Endothelial cell of umbilical vein (primary cell): ENCODE measurements at regions not wholly inside any gene's neighbourhood (a gene's known extent, or its start where the extent isn't known, plus 50 kb on each side); places are given as distances from the start of the nearest gene placed in this dataset.

Experiments used
- BruUV-seq: library from RNA; stranded (reverse); fragments of 400-500 nt; replicated peaks from 2 replicates; lab custom pipeline; 2021; lab: Mats Ljungman, UMichigan
- CTCF ChIA-PET: fragments of 300-600, 350-600 bp; sonication (Branson Sonifier 250); formaldehyde crosslinking; loops from one replicate; lab custom pipeline; 2021; ENCODE audit warnings: antibody characterized with exemption, inconsistent platforms; lab: Charles Lee
- POLR2A ChIA-PET: fragments of 300-600, 350-600 bp; sonication (Branson Sonifier 250); formaldehyde crosslinking; loops from one replicate; lab custom pipeline; 2021; ENCODE audit warnings: antibody characterized with exemption, inconsistent platforms; lab: Charles Lee
- DNase-seq: peaks from one replicate; pipeline ENCODE4 v3.0.0-alpha.2; 2011; ENCODE audit warnings: low read depth, low spot score
- FAIRE-seq: peaks from 2 replicates; lab custom pipeline; 2011; peaks lifted over from hg19 to GRCh38; lab: Jason Lieb, UNC
- H2AFZ ChIP-seq: 2 replicates; pipeline ENCODE4 v1.6.0; 2012; ENCODE audit warnings: low read depth, low read length, control low read depth, inconsistent platforms
- H3K27ac ChIP-seq: 2 replicates; pipeline ENCODE4 v1.5.1; 2011; ENCODE audit warnings: low read depth, mild to moderate bottlenecking, control low read depth, low read length, moderate library complexity; ENCODE audit not compliant: insufficient read depth
- H3K27me3 ChIP-seq, 2 experiments: 2 replicates each; pipeline versions ENCODE4 v1.6.0 to v1.6.1; 2011; ENCODE audit warnings: low read length in 2 of 2, mixed read lengths in 1 of 2; ENCODE audit not compliant: control insufficient read depth in 2 of 2, insufficient read depth in 2 of 2
- H3K36me3 ChIP-seq, 2 experiments: 2 replicates in 1 of 2; 3 replicates in 1 of 2; pipeline ENCODE4 v1.5.1; 2011; ENCODE audit warnings: low read length in 2 of 2, mild to moderate bottlenecking in 1 of 2, moderate library complexity in 1 of 2; ENCODE audit not compliant: control insufficient read depth in 2 of 2, insufficient read depth in 2 of 2; ENCODE audit errors: extremely low read depth in 1 of 2
- H3K4me1 ChIP-seq: 3 replicates; pipeline ENCODE4 v1.5.1; 2011; ENCODE audit warnings: mild to moderate bottlenecking, low read length; ENCODE audit not compliant: control insufficient read depth, insufficient read depth; ENCODE audit errors: extremely low read depth
- H3K4me2 ChIP-seq: 2 replicates; pipeline ENCODE4 v1.6.1; 2011; ENCODE audit warnings: low read length, control low read depth, mixed read lengths; ENCODE audit not compliant: insufficient read depth
- H3K4me3 ChIP-seq, 3 experiments: fragments of 200-600 bp in 1 of 3; sonication (generic), shearing (Covaris generic) in 1 of 3; replicated peaks in 1 of 3; 2 replicates each; pipeline ENCODE4 v1.5.1; 2011 to 2016; ENCODE audit warnings: control low read depth in 3 of 3, low read length in 3 of 3, mild to moderate bottlenecking in 2 of 3, inconsistent platforms in 1 of 3, low read depth in 1 of 3, moderate library complexity in 1 of 3; ENCODE audit not compliant: insufficient read depth in 1 of 3
- H3K79me2 ChIP-seq: 2 replicates; pipeline ENCODE4 v1.6.0; 2012; ENCODE audit warnings: low read length, inconsistent platforms; ENCODE audit not compliant: control insufficient read depth, insufficient read depth
- H3K9ac ChIP-seq: replicated peaks from 2 replicates; pipeline ENCODE3; 2011; ENCODE audit warnings: low read length, control low read depth; ENCODE audit not compliant: insufficient read depth; ENCODE audit errors: extremely low read depth
- H3K9me1 ChIP-seq: replicated peaks from 3 replicates; pipeline ENCODE4 v1.6.0; 2011; ENCODE audit warnings: mild to moderate bottlenecking, low read length; ENCODE audit not compliant: control insufficient read depth, insufficient read depth; ENCODE audit errors: extremely low read depth
- H3K9me3 ChIP-seq: replicated peaks from 2 replicates; pipeline ENCODE4 v1.5.1; 2012; ENCODE audit warnings: low read length, inconsistent platforms; ENCODE audit not compliant: control insufficient read depth, insufficient read depth
- H4K20me1 ChIP-seq: replicated peaks from 2 replicates; pipeline ENCODE3; 2011; ENCODE audit warnings: mild to moderate bottlenecking, low read length; ENCODE audit not compliant: control insufficient read depth, insufficient read depth; ENCODE audit errors: extremely low read depth
- CTCF ChIP-seq, 2 donors: IDR thresholded peaks; 1 replicate in 1 of 2; 2 replicates in 1 of 2; pipeline ENCODE4 v1.5.1; 2011; ENCODE audit warnings: low read length in 2 of 2, mild to moderate bottlenecking in 2 of 2, moderate library complexity in 2 of 2, control low read depth in 1 of 2, inconsistent platforms in 1 of 2, low read depth in 1 of 2; ENCODE audit not compliant: insufficient read depth in 1 of 2; ENCODE audit errors: extremely low read depth in 1 of 2
- EZH2 ChIP-seq: IDR thresholded peaks from 2 replicates; pipeline ENCODE4 v1.6.1; 2012; ENCODE audit warnings: borderline replicate concordance, low read depth, mild to moderate bottlenecking, moderate library complexity, low read length, inconsistent platforms; ENCODE audit not compliant: severe bottlenecking
- FOS ChIP-seq: IDR thresholded peaks from 2 replicates; pipeline ENCODE4 v1.6.1; 2011; ENCODE audit warnings: mild to moderate bottlenecking, low read length, moderate library complexity, borderline replicate concordance; ENCODE audit not compliant: insufficient read depth
- GATA2 ChIP-seq: IDR thresholded peaks from 2 replicates; pipeline ENCODE4 v1.7.0; 2011; ENCODE audit warnings: low read depth, mild to moderate bottlenecking, moderate library complexity, mixed read lengths, low read length; ENCODE audit not compliant: insufficient read length, insufficient read depth
- JUN ChIP-seq: IDR thresholded peaks from 2 replicates; pipeline ENCODE4 v1.6.1; 2011; ENCODE audit warnings: borderline replicate concordance, low read depth; ENCODE audit not compliant: insufficient read length, insufficient read depth
- MAX ChIP-seq: IDR thresholded peaks from 2 replicates; pipeline ENCODE4 v1.6.1; 2011; ENCODE audit not compliant: insufficient read depth, insufficient read length
- MYC ChIP-seq: IDR thresholded peaks from one replicate; pipeline ENCODE4 v1.6.1; 2011; ENCODE audit warnings: mild to moderate bottlenecking, low read depth, low read length
- POLR2A ChIP-seq: IDR thresholded peaks from 2 replicates; pipeline ENCODE4 v1.6.1; 2012; ENCODE audit warnings: low read depth, mild to moderate bottlenecking, control low read depth, low read length
- POLR2AphosphoS5 ChIP-seq: IDR thresholded peaks from 2 replicates; pipeline ENCODE4 v1.6.1; 2012; ENCODE audit warnings: low read depth, mild to moderate bottlenecking, control low read depth, low read length, moderate library complexity; ENCODE audit not compliant: insufficient read depth
- dilution Hi-C: fragments of 300-500 bp; cut with MboI; formaldehyde crosslinking; loops from one replicate; pipeline ENCODE4 v1.15.0; 2019; ENCODE audit warnings: low sequenced_read_pairs; ENCODE audit not compliant: extremely low pct_ligation_motif_present
- intact Hi-C: fragments of 100-400 bp; cut with micrococcal nuclease; formaldehyde crosslinking; loops from one replicate; pipeline ENCODE4 v1.10.0; 2022

- no peaks in the 10 kb centered on the region for H3K4me1 ChIP-seq
- dilution Hi-C loops = no loop called here
- no peaks in the 10 kb centered on the region for H4K20me1 ChIP-seq
- no peaks in the 10 kb centered on the region for H3K36me3 ChIP-seq
- TF ChIP-seq FOS (no peak), POLR2A (no peak), JUN (no peak), POLR2AphosphoS5 (no peak), MYC (no peak), EZH2 (no peak), MAX (no peak)
- no peak overlapping the region for H3K4me2 ChIP-seq
- no peak overlapping the region for H3K4me3 ChIP-seq
- no peaks in the 10 kb centered on the region for H3K27me3 ChIP-seq
- no TSS peak for BruUV-seq
- FAIRE-seq = no peak
- ChIA-PET POLR2A (no interaction called here), CTCF (no interaction called here)
- intact Hi-C loops = no loop called here
- no peaks in the 10 kb centered on the region for H3K9me1 ChIP-seq
- H3K9me3 ChIP-seq = no peaks in the 10 kb centered on the region
- H3K79me2 ChIP-seq = no peaks in the 10 kb centered on the region
- H3K9ac ChIP-seq = no peak overlapping the region
- no peak overlapping the region for H3K27ac ChIP-seq
- H2AFZ ChIP-seq = no peak overlapping the region
- DNase-seq = no peak
Measured at GRCh38 chr1:29821605-29822004, 585.3 kb downstream of the PTPRU start.

DNA sequence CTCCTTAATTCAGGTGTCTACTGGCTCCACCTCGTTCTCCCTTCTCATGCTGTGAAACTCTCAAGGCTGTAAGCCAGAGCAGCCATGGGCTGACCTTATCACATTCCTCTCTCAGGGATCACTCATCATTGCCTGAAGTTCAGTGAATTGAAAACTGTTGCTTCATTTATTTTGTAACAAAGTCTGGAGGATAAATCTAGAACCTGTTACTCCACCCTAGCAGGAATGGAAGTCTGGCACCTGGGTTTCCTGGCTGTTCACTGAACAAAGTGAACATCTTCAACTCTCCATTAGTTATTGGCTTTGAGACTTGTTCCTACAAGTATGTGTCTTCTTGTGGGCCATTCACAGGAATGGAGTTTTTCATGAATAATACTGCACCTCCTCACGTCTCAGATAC is 584.1 kb downstream of the PTPRU start:
- Histone ChIP-seq H3K9ac (no peak overlapping the region), H3K9me1 (no peaks in the 10 kb centered on the region), H3K27ac (no peak overlapping the region), H3K4me2 (no peak overlapping the region), H3K79me2 (no peaks in the 10 kb centered on the region), H3K36me3 (no peaks in the 10 kb centered on the region), H3K4me3 (no peak overlapping the region), H2AFZ (no peak overlapping the region), H3K4me1 (no peaks in the 10 kb centered on the region), H3K27me3 (no peaks in the 10 kb centered on the region), H4K20me1 (no peaks in the 10 kb centered on the region), H3K9me3 (no peaks in the 10 kb centered on the region)
- ChIA-PET POLR2A (no interaction called here), CTCF (no interaction called here)
- dilution Hi-C loops (no loop called here), intact Hi-C loops (no loop called here)
- DNase-seq (no peak), FAIRE-seq (no peak)
- no peak for TF ChIP-seq POLR2A
- TF ChIP-seq JUN = no peak
- TF ChIP-seq MAX = no peak
- no peak for TF ChIP-seq MYC
- TF ChIP-seq GATA2 = no peak
- no peak for TF ChIP-seq CTCF (IDR thresholded peaks at IDR 0.05; ENCODE audit: extremely low read depth in 1 of 2, insufficient read depth in 1 of 2, low read depth in 1 of 2, low read length in 2 of 2)
- no peak for TF ChIP-seq FOS
- TF ChIP-seq EZH2 = no peak
- no peak for TF ChIP-seq POLR2AphosphoS5
- BruUV-seq = no TSS peak
